8988T (cell line): ENCODE measurements at regions not wholly inside any gene's neighbourhood (a gene's known extent, or its start where the extent isn't known, plus 50 kb on each side); places are given as distances from the start of the nearest gene placed in this dataset.
"Not testable (repeated sequence)": the region's sequence is repeated elsewhere in the genome, so short reads cannot be mapped to it uniquely, and the experiment has no call there.

Experiments
- DNase-seq: peaks from one replicate; pipeline ENCODE4 v3.0.0; 2011

DNA sequence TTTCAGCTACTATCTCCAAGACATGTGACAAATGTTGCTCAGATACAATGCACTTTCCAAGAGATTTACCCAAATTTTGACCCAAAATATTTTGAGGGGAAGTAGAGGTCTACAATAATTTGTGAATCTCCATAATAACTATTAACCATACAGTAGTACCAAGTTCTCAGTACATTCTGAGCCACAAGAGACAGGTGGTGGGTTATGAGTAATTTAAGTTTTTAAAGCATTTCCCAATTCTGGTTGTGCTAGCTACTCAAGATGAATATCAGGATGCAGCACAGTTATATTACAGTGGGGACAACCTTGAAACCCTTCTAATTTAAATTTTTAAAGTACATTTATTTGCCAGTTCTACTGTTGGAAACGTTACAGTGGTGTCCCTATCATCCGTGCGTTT is 92.2 kb upstream of the MITF start:
- no peak for DNase-seq

DNA sequence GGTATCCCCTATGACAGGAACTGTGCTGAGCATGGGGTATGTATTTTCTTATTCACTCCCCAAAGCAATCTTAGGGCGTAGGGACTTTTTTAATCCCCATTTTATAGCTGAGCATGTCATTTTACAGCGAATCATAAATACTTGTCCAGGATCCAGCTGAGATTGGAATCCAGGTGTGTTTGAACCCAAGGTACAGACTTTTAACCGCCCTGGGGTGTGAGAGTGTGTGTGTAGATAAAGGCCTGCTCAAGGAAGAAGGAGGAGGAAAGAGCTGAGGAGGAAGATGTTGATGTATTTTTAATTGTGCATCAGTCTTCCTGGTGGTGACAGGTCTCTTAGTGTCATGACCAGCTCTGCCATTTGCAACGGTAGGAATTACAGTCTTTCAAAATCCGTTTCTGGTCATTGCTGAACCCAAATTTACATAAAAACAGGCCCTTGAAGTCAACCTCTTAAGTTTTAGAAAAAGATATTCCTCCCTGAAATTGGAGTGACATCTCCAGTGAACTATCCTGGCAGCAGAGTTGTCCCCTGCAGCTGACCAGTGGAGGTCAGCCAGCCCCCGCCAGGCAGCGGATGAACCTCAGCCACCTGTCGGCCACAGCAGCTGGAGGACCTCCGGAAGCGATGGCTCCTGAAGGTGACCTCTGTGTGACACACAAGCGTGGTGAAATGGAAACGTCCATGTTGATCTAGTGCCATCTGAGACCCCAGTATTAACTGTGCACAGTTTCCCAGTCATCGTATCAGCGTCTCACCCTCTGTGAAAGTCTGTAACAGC is 92.8 kb upstream of the MITF start:
- no peak for DNase-seq

DNA sequence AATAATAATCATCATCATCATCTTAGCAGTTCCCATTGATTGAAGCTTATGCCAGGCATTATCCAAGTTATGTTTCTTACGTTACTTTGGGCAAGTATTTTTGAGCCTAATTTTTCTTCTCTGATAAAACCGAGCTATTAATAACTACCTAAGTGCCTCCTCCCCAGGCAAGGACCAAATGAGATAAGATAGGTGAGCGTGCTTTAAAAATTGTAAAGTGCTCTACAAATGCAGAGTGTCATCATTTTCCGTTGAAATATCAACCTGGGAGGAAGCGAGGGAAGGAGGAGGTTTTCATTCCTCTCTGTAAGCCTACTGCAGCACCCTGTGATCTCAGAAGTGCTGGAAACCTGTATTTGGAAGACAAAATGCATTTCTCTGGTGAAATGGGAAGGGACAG is 96.7 kb upstream of the MITF start:
- DNase-seq = no peak

DNA sequence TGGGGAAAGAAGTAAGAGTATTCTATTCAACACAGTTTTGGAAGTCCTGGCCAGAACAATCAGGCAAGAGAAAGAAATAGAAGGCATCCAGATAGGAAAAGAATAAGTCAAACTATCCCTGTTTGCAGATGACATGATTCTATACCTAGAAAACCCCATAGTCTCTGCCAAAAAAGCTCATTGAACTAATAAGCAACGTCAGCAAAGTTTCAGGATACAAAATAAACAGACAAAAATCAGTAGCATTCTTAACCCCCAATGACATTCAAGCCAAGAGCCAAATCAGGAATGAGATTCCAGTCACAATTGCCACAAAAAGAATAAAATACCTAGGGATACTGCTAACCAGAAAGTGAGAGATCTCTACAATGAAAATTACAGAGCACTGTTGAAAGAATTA is 99.4 kb upstream of the MITF start:
- DNase-seq = no peak

DNA sequence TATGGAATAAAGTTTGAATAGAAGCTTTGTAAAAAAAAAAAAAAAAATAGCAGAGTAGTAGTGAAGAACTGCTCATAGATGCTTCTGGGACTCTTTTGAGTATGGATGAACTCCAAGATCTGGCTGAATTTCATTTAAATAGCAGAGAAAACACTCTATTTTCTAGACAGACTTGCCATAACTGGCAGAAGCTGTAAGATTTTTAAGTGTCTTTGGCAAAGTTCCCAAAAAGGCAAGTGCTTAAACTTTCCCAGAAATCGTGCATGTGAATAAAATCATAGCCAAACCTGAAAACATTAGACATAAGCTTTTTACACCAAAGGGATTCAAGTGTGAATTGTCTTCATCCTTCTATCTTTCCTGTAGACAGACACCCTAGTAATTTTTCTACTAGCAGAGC is 110.3 kb upstream of the MITF start:
- no peak for DNase-seq

DNA sequence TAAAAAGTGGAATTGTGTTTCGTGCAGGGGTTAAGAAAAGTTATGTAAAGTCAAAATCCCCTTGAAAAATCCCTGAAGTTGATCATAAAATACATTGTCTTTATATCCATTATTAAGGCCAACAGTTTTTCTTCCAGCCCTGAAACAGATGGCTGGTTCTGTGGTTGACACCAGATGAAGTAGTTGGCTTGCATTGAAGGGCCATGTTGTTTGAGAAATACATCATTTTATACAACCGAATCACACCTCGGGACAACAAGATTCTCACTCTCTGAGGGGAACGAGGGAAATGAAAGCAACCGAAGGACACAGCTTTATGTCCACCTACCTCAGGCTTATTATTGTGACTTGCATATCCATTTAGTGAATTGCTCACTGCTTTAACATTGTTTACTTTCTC is 126.0 kb upstream of the MITF start:
- no peak for DNase-seq

DNA sequence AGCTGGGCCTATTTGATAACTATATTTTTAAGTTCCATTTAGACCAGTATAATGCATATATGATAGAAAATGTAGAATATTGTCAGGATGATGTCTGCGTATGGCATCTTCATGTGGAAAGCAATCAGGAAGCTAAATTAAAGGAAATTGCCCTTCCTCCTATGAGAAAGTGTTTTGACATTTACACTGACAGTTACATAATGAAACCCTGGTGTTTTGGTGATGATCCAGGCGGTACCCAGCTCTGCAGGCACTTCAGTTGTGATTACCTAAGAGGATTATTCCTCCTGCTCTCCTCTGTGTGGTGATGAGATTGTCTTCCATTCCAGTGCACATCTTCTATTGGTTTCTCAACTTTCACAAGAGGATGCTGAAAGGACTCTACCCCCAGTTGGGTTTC is 126.5 kb upstream of the MITF start:
- no peak for DNase-seq

DNA sequence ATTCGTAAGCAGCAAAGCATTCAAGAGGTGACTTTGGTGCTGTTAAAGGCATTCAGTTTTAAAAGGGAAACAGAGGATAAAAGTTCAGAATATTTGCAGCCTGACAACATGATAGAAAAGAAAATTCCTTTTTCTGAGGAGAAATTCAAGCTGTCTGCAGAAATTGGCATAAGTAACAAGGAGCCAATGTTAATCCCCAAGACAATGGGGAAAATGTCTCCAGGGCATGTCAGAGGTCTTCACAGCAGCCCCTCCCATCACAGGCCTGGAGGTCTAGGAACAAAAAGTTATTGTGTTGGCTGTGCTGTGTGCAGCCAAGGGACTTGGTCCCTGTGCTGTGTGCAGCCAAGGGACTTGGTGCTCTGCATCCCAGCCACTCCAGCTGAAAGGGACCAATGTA is 129.7 kb upstream of the MITF start:
- DNase-seq = not testable (repeated sequence)

DNA sequence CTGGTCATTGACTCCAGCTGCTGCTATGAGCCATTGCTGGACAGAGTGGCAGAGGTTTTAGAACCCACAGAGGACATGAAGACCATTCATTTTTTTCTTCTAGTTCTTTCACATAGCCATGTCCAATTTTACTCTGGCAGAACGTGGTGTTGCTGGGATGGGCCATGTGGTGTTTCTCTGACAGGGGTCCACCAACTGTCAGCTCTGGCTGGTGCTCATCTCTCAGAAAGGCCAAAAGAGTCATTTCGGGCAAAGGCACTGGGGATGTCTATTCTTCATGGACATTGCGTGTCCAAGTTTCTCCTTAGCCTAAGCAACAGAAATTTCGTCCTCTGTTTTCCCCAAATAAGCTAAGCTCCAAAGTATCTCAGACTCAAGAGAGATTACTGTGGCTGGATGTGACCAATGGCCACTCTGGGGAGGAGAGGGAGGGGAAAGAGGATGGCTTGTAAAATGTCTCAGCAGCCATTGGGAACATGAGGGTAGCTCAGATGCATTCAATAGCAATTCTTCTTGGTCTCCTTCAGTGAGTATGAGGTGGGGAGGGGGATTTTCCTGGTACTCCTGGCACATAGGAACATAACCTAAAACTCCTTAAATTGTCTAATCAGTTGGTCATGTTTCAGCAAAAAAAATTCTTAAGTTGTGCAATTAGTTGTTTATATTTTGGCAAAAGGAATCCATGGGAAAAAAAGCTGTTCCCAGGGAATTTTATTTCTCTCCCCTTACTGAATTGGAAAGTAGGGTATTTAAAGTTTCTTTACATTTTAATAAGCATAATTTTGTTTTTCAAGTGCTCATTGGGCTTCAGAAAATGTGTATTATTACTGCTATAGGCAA is 131.6 kb upstream of the MITF start:
- no peak for DNase-seq

DNA sequence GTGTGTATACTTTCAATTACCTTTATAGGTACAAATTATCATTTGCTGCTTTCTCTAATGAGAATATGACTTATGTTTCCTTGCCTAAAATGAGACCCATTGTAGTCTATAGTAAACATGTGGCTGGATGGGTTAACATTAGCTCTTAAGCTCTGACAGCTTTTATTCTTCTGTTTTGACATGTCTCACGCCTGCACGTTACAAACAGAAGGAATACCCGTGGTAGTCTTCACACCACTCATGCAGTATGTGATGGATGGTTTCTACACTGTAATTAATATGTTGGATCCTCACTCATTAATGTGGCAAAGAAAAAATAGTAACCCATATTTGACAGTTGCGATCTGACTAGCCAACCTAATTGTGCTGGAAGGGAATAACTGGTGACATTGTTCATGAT is 133.4 kb upstream of the MITF start:
- no peak for DNase-seq

DNA sequence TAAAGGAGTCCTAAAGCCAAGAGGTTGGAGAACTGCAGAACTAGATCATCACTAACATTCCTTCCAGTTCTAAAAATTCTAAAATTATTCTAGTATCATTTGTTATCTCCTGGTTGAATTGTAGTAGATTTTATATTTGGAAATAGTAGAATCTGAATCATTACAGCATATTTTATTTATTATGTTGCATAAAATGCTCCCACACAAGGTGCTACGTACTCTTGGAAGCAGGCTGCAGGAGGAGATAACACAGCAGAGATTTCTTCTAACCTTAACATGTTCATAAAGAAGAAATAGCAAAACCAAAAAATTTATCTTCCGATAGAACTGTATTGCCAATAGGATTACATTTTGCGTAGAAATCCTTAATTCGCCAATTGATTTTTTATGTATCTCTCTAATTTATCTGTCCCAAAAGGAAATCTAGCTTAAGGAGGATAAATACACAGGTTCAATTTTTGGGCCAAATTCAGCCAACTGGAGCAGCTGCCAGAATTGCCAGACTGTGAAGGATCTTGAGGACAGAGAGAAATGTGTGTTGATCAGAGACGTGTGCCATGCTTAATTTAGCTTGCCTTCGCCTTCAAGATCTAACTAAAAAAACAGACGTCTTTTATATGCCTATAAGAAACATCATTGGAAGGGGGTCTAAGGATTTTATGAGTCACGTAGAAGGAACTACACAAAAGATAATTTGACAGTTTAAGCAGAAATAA is 134.4 kb upstream of the MITF start:
- DNase-seq = no peak

DNA sequence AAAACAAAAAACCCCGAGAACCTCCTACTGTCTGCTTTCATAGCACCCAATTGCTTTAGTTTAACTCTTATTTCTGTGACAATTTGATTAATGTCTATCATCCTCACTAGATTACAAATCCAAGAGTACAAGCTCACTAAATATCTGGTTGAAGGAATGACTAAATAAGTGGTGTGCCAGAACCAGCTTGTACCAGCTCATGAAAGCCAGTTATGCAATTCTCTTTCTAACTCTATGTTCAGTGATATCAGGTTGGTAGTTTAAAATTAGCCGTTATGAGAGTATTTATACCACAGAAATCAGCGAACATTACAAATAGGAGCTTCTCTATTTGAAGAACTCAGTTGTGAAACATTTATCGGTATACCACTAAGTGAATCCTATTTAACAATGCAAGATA is 137.2 kb upstream of the MITF start:
- DNase-seq = no peak

DNA sequence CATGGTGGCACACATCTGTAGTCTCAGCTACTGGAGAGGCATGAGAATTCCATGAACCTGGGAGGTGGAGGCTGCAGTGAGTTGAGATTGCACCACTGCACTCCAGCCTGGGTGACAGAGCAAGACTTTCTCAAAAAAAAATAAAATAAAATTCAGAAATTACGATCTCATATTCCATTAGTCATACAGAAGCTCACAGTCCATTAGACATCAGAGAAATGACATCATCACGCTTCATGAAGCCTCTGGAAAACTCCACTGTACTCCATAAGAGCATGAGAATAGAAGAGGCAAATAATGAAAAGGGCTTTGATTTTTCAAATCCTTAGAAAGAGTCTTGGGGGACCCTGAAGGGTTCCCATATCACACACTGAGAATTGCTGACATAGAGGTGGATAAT is 145.0 kb upstream of the MITF start:
- DNase-seq = no peak

DNA sequence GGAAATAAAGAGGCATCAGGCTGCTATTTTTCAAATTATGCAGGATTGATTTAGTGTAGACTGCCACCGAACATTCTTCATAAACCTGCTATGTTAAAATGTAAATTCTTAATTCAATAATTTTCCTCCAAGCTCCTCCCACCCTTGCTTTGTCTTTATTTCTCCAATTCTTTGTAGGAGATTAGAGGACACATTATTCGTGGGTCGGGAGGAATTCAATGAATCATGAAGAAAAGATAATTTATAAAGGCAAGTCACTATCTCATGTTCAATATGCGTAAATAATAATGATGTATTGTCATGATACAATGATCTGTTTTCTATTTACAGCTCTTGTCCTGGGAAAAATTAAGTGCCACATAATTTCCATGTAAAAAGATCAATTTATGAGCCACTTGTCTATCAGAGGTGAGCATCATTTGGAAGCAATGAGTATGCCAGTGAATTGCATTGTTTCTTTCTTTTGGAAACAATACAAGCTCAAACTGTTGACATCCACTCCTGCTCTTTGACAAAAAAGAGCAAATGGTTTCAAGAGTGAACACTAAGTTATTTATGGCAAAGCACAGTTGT is 148.0 kb upstream of the MITF start:
- no peak for DNase-seq

DNA sequence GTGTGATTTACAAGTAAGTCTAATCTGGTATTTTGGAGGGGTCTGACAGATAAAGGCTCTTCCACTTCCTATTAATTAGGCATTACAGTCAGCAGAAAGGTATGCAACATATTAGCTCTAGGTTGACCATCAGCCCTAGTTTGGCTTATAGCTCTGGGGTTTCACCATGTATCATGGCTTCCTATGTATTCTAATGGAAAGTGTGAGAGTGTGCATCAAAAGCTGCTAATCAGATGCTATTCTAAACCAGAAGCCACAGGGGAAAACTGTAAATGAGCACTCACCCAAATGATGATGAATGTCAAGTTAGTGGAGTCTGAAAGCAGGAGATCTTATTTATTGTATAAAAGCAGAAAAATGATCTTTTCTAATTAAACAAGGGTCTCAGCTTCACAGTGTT is 149.2 kb upstream of the MITF start:
- DNase-seq = no peak

DNA sequence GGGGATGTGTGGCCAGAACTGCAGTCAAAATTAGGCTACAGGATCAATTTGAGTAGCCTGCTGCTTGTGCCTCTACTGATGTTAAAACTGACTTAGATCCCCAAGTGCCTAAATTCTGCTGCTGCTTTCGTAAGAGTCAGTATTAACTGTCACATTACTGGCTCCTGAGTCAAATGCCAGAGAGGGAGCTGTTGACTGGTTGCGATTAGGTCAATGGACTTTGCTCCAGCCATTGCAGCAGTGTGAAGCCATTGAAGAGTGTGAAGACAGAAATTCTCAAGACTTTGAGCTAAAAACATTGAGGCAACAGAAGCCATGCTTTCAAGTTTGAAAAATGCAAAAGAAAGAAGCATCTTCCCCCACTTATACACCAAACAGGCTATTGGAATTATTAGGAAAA is 151.1 kb upstream of the MITF start:
- DNase-seq = no peak

DNA sequence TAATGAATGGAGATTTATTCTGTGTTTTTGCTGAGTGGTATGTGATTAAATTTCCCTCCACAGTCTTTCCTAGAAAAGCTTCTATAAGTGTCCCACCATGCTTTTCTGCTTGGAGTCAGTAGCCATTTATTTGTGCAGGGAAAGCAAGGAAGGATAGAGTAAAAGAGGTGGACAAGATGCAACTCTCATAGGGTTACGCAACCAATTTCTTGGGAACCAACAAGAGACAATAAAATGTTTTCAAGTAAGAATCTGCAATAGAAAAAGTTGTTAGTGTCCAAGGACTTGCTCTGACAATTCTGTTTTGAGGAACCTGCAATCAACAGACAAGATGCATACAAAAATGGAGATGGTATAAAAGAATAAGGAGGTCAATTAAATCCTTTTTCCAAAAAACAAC is 153.8 kb upstream of the MITF start:
- no peak for DNase-seq

DNA sequence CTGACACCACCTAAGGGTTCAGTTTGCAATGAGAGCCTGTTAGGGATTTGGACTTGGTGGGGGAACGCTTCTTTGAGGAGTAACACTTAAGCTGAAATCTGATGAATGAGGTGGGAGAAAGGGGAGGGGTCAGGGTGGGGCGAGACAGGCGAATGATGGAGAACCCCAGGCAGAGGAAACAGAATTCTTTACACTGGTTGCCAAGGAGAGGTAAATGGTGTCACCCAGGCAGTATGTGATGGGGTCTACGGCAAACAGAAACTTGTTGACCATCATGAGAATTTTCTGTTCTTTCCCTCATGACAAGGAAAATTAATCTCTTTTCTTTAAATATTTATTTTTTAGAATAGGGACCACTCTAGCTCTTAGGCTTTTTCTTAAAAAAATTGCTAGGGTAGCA is 157.2 kb upstream of the MITF start:
- no peak for DNase-seq

DNA sequence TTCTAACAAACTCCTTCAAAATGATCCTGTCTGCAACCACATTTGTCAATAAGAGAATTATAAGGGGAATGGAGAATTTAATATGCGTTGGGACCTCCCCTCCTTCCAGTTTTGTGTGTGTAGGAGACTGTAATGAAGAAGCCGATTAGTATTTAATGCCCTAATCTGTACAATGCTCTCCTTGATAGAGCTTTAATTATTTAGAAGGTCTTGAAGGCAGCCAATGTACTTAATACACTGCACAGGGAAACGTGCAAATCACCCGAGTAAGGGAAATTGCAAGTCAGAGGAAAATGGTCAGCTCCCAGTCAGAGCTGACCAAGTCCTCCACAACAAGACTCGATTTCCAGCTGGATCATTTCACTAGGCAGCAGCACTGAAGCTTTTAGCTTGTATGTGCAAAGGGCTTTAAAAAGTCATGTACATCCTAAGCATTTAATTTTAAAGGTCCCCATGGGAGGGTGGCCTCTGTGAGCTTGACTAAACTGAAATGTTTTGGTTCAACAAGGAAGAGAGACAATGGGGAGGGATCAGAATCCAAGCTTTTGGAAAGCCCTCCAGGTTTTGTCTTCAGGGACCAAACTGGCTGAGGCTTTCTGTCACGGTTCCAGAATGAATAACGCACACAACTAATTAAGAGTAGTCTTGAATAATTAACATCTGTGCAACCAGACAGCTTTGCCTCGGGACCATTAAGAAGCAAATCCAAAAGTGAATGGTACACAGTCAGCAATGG is 159.8 kb upstream of the MITF start:
- no peak for DNase-seq

DNA sequence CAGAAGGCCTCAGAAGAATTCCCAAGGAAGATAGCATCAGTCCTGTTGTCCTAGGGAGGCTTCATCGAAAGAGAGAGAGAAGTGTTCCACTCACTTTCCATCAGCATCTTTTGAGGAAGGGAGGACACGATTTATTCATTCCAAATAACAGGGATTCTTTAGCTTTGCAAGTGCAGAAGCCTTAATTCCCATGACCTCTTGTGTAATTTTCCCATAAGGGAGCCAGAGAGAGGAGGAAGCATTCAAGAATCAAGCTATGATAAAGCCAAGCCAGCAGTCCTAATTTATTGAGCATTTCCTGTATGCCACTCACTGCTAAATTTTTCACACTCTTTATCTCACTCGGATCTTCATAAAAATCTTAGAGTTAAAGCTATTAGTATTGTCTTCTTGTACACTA is 169.7 kb upstream of the MITF start:
- DNase-seq = no peak

DNA sequence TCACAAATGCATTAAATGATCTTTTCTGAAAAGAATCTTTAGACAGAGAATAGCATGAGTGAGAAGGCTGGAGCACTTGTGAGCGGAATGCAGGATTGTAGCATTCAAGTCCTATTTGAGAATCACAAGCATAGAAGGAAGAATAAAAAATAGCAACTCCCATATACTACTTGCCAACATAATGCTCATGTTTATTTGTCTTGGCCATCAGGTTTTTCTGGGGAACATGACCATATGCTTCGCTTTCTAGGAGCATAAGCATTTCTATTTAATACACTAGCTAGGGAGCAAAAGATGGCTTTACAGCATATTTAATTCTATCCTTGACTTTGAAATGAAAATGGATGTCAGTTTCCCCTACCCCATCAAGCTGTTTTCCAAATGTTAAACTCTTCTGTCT is 170.3 kb upstream of the MITF start:
- DNase-seq = no peak

DNA sequence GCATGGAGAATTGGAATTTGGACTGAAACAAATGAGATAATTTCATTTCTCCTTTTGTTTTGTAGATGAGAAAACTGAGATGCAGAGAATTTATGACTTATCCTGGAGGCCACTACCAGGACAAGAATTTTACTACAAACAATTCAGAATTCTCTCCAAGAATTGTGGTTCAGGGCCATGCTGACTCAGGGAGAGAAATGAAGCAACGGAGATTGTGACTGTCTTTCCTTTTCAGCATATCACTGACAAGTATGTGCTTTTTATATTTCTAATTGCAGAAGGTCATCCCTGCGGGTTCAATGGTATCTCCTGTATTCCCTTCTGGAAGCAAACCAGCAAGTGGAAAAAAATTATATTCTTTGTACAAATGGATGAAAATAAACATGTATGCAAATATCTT is 170.8 kb upstream of the MITF start:
- no peak for DNase-seq

DNA sequence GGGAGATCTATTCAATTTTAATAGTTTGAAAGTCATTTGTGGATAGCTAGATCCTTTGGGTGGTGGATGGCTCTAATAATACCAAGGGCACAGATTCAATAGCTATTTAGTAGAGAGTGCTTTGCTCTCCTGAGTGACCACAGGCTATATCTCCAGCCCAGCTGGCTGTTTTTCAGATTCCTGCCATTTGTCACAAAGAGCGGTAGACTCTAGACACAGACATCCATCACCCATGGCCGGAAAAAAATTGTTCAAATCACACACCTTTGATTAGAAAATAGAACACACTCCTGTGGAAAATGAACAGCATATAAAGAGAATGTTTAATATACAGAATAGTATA is 171.6 kb upstream of the MITF start:
- DNase-seq = no peak
